Activated CD4-positive, CD25-positive, alpha-beta regulatory T cell treated with anti-CD3 and anti-CD28 coated beads, Interleukin-2, amount 50 U/mL, for 24 hours (primary cell): ENCODE measurements at regions not wholly inside any gene's neighbourhood (a gene's known extent, or its start where the extent isn't known, plus 50 kb on each side); places are given as distances from the start of the nearest gene placed in this dataset.
"Not testable (repeated sequence)": the region's sequence is repeated elsewhere in the genome, so short reads cannot be mapped to it uniquely, and the experiment has no call there.

Experiments used
- ATAC-seq, 2 donors: fragments of 150-1000 bp; cut with Tn5 transposase; one replicate each; pipeline ENCODE4 v1.10.0; 2021; ENCODE audit warnings: mild to moderate bottlenecking in 1 of 2, moderate library complexity in 1 of 2

DNA sequence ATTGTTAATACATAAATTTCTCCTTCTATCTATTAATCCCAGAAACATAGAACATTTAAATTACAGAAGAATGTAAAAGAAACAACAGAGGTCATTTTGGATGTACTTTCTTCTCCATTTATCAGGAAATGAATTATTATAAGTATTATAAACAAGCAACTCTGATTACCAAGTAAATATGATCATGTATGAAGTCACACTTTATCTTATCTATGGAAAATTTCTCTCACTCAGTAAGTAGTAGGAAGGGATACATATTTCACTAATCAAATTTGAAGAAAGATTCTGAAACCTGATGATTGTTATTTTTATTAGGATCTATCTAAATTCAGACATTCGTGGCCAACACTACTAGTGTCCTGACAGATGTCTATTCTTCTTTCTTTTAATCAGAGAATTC lies 770.7 kb downstream of the LTN1 start:
- no peak for ATAC-seq

DNA sequence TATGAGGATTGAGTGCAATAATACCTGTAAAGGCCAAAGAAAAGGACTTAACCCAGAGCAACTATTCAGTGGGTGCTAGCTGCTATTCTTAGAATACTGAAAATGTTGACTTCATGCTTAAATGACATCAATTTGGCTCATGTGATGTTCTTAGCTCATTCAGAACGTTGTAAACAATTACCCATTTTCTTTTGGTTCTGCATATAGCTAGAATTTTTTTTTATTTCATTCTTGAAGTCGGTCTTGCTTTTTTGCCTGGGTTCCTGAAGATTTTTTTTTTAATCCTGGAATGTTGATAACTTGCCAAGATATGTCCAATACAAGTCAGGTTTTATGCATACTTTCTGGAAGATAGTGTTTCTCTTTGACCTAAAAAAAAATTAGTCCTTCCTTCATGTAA lies 772.0 kb downstream of the LTN1 start:
- no peak for ATAC-seq

GRCh38 chr21:28216976-28217523 lies 775.6 kb downstream of the LTN1 start:
- no peak for ATAC-seq

- no peak for ATAC-seq
These were observed 777.3 kb downstream of the LTN1 start for GRCh38 chr21:28215214-28215954.

GRCh38 chr21:28214786-28215185 lies 777.9 kb downstream of the LTN1 start:
- no peak for ATAC-seq

DNA sequence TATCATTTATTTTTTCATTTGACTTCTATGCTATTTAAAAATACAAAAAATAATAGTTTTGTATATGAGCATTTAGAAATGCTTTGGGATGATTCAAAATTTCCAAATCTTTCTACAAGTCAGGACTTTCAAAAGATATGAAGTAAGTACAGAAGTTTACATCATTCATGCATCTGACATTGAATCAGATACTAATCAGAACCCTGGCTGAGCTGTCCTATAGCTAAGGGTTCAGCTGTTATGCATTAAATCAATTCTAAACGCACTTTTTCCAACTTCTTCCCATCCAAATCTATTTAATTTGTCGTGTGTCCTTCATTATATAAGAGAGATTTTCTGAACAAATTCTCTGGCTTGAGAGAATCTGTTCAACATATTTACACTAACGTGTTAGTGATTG lies 779.4 kb downstream of the LTN1 start:
- no peak for ATAC-seq

- ATAC-seq = no peak
These were observed 780.6 kb downstream of the LTN1 start for GRCh38 chr21:28212061-28212460.

DNA sequence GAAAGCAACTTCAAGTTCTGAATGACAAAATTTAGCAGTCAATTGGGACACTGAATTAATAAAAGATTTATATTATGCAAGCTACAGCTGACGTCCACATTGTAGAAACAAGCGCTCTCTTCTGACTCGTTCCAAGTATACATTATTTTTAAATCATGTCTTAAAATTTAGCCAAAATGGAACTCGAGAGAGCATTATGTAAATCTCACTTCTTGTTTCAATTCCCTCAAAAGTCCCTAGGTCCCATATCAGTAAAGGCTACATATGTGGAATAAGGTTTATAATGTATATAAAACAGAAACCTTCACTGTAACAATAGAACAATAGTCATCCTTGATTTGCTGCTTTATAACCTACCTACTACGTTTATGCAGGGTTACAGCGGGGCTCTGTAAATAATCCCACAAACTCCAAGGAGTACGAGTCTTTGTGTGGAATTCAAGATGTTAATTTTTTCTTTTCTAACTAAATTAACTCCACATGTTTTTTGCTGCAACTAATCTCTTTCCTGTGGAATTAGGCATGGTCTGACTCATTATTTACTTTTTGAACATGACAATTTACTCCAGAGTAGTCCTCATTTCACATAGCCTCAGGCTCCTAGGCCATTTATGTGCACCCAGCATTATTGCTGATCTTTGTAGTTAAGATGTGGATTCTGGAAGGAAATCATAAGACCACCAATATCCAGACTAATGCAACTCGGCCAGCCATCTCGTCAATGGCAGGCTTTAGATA lies 785.1 kb downstream of the LTN1 start:
- ATAC-seq = no peak

DNA sequence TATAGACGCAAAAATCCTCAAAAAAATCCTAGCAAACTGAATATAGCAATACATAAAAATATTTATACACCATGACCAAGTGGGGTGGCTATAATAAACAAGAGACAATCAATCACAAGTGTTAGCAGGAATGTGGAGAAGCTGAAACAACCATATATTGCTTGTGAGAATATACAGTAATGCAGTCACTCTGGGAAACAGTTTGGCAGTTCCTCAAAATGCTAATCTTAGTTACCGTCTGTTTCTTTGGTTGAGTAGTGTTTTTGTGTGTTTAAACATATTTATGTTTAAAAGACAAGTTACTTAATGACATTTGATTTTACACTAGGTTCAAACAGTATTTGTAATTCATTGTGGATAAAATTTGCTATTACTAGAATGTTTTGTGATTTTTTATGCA lies 792.0 kb downstream of the LTN1 start:
- no peak for ATAC-seq

DNA sequence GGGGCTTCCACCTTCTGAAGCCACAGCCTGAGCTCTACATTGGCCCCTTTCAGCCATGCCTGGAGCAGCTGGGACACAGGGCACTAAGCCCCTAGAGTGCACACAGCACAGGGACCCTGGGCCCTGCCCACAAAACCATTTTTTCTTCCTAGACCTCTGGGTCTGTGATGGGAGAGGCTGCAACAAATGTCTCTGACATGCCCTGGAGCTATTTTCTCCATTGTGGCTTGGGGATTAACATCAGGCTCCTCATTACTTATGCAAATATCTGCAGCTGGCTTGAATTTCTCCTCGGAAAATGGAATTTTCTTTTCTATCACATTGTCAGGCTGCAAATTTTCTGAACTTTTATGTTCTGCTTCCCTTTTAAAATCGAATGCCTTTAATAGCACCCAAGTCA lies 795.7 kb downstream of the LTN1 start:
- ATAC-seq = no peak

GRCh38 chr21:28193189-28193588 lies 799.5 kb downstream of the LTN1 start:
- no peak for ATAC-seq

DNA sequence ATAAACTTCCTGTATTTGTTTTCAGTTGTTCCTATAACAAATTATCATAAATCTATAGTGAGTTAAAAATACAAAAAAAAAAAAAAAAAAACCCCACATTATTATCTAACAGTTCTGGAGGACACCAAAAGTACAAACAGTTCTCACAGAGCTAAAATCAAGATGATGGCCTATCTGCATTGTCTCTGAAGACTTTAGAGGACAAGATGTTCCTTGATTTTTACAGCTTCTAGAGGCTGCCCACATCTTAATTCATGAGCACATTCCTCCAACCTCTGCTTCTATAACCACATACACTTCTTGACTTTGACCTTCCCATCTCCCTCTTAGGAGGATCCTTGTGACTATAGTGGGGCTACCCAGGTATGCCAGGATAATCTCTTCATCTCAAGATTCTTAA lies 806.1 kb downstream of the LTN1 start:
- ATAC-seq = no peak

GRCh38 chr21:28181730-28182129 lies 810.9 kb downstream of the LTN1 start:
- no peak for ATAC-seq

DNA sequence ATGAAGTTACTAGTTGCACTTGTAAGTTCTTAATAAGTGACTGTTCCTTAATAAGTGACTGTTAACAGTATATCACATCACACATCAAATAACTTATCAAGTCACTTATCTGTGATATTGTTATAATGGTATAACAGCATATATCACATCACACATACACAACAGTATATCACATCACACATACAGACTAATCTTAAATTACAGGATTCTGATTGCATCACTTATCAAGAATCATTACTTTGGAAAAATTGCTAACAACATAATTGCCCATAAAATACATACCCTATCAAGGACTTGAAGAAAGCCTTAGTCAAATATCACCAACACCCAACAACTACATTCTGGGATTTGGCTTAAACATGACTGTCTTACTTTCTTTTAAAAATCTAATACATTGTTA lies 813.5 kb downstream of the LTN1 start:
- no peak for ATAC-seq

DNA sequence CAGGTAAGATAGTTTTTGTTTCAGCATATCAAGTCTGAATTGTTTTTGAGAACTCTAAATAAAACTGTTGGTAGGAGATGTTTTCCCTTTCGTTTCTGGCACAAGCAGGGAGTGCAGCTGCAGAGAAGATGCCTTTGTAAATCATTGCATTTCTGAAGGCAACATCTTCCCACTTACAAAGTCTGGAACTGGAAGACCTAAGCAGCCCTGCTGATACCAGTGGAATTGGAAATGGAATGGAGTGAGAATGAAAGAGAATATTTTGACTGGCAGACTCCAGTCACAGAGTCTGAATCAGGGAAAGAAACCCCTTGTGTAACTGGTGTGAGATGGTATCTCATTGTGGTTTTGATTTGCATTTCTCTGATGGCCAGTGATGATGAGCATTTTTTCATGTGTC lies 815.6 kb downstream of the LTN1 start:
- ATAC-seq = no peak

GRCh38 chr21:28174701-28175100 lies 818.0 kb downstream of the LTN1 start:
- no peak for ATAC-seq

DNA sequence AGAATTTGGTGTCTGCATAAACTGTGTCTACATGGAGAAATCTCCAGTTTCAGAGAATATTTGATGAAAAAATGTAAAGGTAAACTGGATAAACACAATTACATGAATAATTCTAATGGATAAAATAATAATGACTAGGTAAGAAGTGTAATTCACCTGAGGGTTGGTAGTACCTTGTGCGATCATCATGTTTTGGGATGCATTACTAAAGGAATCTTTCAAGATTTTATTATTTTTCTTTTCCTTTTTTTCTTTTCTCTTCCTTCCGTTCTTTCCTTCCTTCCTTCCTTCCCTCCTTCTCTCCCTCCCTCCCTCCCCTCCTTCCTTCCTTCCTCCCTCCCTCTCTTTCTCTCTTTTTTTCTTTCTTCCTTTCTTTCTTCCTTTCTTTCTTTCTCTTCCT lies 818.7 kb downstream of the LTN1 start:
- no peak for ATAC-seq

- no peak for ATAC-seq
These were observed 820.3 kb downstream of the LTN1 start for GRCh38 chr21:28172376-28172775.

- ATAC-seq = no peak
These were observed 825.3 kb downstream of the LTN1 start for GRCh38 chr21:28167366-28167765.

GRCh38 chr21:28164519-28164918 lies 828.2 kb downstream of the LTN1 start:
- ATAC-seq = not testable (repeated sequence)

GRCh38 chr21:28162052-28162451 lies 830.6 kb downstream of the LTN1 start:
- ATAC-seq = not testable (repeated sequence)

DNA sequence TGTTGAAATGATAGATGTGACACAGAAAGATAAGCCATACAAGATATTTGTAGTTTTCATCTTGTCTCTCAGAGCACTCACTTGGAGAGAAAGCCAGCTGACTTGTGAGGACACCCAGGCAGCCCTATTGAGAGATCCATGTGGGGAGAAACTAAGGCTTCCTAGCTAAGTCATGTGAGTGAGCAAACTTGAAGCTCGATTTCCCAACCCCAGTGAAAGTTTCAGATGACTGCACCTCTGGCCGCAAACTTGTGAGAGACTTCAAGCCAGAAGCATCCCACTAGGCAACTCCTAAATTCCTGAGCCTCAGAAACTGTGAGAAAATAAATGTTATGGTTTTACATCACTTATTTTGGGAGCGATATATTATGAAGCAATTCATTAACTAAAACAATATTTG lies 832.3 kb downstream of the LTN1 start:
- ATAC-seq = no peak

DNA sequence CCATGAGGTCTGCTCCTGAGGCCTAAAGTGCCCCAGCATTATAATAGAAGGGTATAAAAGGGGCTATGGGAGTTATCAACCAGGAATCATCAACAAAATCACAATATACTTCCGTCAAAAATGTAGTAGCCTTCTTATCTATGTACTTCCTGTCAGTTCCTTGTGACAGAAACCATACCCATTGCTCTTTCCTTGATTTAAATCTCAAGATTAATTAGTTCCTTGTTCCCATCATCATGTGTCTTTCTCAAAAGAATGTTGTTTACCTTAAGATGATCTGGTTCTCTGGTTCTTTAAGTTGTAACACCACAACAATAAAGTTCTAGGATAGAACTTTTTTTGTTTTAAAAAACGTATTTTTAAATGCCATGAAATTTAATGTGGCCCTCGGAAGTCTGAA lies 833.3 kb downstream of the LTN1 start:
- no peak for ATAC-seq

- no peak for ATAC-seq
These were observed 836.1 kb downstream of the LTN1 start for GRCh38 chr21:28156590-28156989.
